Keratinocyte (primary cell): ENCODE measurements at regions not wholly inside any gene's neighbourhood (a gene's known extent, or its start where the extent isn't known, plus 50 kb on each side); places are given as distances from the start of the nearest gene placed in this dataset.

Experiments
- DNase-seq: peaks from one replicate; pipeline ENCODE4 v3.0.0-alpha.2; 2011; ENCODE audit warnings: low read depth, missing footprints, low spot score
- FAIRE-seq: peaks from 2 replicates; lab custom pipeline; 2011; peaks lifted over from hg19 to GRCh38; lab: Jason Lieb, UNC
- H2AFZ ChIP-seq: 2 replicates; pipeline ENCODE4 v1.6.0; 2012; ENCODE audit warnings: low read length, control low read depth, inconsistent platforms; ENCODE audit not compliant: control insufficient read depth
- H3K27ac ChIP-seq: 2 replicates; pipeline ENCODE4 v1.5.1; 2011; ENCODE audit warnings: low read length; ENCODE audit not compliant: control insufficient read depth, insufficient read depth
- H3K27me3 ChIP-seq: 3 replicates; pipeline ENCODE4 v1.6.0; 2011; ENCODE audit warnings: low read length; ENCODE audit not compliant: control insufficient read depth, insufficient read depth; ENCODE audit errors: extremely low read depth
- H3K36me3 ChIP-seq, 2 experiments: 2 replicates in 1 of 2; 3 replicates in 1 of 2; pipeline ENCODE4 v1.5.1; 2011; ENCODE audit warnings: low read length in 2 of 2, mild to moderate bottlenecking in 1 of 2; ENCODE audit not compliant: control insufficient read depth in 2 of 2, insufficient read depth in 2 of 2; ENCODE audit errors: extremely low read depth in 1 of 2
- H3K4me1 ChIP-seq: 3 replicates; pipeline ENCODE4 v1.5.1; 2011; ENCODE audit warnings: low read length; ENCODE audit not compliant: control insufficient read depth, insufficient read depth; ENCODE audit errors: extremely low read depth
- H3K4me2 ChIP-seq: 3 replicates; pipeline ENCODE4 v1.6.0; 2011; ENCODE audit warnings: low read depth, low read length; ENCODE audit not compliant: control insufficient read depth, insufficient read depth; ENCODE audit errors: extremely low read depth
- H3K4me3 ChIP-seq, 3 experiments: fragments of 200-600 bp in 1 of 3; sonication (generic) in 1 of 3; 2 replicates in 2 of 3; 3 replicates in 1 of 3; pipeline ENCODE4 v1.5.1; 2011 to 2016; ENCODE audit warnings: low read length in 3 of 3, mild to moderate bottlenecking in 3 of 3, control low read depth in 2 of 3, inconsistent platforms in 1 of 3, low read depth in 1 of 3, mixed read lengths in 1 of 3, mixed run types in 1 of 3, moderate library complexity in 1 of 3; ENCODE audit not compliant: control insufficient read depth in 2 of 3, insufficient read depth in 2 of 3; ENCODE audit errors: extremely low read depth in 1 of 3
- H3K79me2 ChIP-seq: 2 replicates; pipeline ENCODE4 v1.6.0; 2012; ENCODE audit warnings: low read length; ENCODE audit not compliant: control insufficient read depth, insufficient read depth
- H3K9ac ChIP-seq: 3 replicates; pipeline ENCODE4 v1.6.0; 2011; ENCODE audit warnings: low read length; ENCODE audit not compliant: control insufficient read depth, insufficient read depth; ENCODE audit errors: extremely low read depth
- H3K9me1 ChIP-seq: 3 replicates; pipeline ENCODE4 v1.6.0; 2011; ENCODE audit warnings: low read length; ENCODE audit not compliant: control insufficient read depth, insufficient read depth; ENCODE audit errors: extremely low read depth
- H3K9me3 ChIP-seq: 2 replicates; pipeline ENCODE4 v1.5.1; 2012; ENCODE audit warnings: low read depth, low read length; ENCODE audit not compliant: control insufficient read depth
- H4K20me1 ChIP-seq: 3 replicates; pipeline ENCODE4 v1.6.0; 2011; ENCODE audit warnings: low read length; ENCODE audit not compliant: control insufficient read depth, insufficient read depth; ENCODE audit errors: extremely low read depth
- CTCF ChIP-seq, 3 experiments: IDR thresholded peaks in 1 of 3; conservative IDR thresholded peaks in 1 of 3; optimal IDR thresholded peaks in 1 of 3; 2 replicates in 2 of 3; 3 replicates in 1 of 3; pipeline versions ENCODE3 to v1.5.1; 2011; ENCODE audit warnings: low read length in 3 of 3, mild to moderate bottlenecking in 3 of 3, moderate library complexity in 2 of 3, control low read depth in 1 of 3, inconsistent platforms in 1 of 3; ENCODE audit not compliant: insufficient read depth in 2 of 3; ENCODE audit errors: extremely low read depth in 1 of 3
- EZH2 ChIP-seq: IDR thresholded peaks from one replicate; pipeline ENCODE4 v1.6.1; 2012; ENCODE audit warnings: inconsistent platforms, mild to moderate bottlenecking, low read length, moderate library complexity
- dilution Hi-C: fragments of 300-500 bp; cut with MboI; formaldehyde crosslinking; loops from one replicate; pipeline ENCODE4 v1.7.0; 2020; ENCODE audit warnings: low sequenced_read_pairs; ENCODE audit not compliant: extremely low pct_ligation_motif_present
- small RNA-seq, 3 experiments: library from RNA; depleted of rRNA; stranded (forward); fragments of <200 nt; gene quantifications; one replicate each; pipeline ENCODE3, GENCODE V24; 2012; ENCODE audit warnings: low read depth in 3 of 3, low replicate concordance in 1 of 3; ENCODE audit not compliant: insufficient read length in 3 of 3

GRCh38 chr2:134203175-134203574, 50.7 kb upstream of the MGAT5 start:
- no peaks in the 10 kb centered on the region for H3K36me3 ChIP-seq
- no peak for DNase-seq
- H3K27ac ChIP-seq = no peak overlapping the region
- H3K9me1 ChIP-seq = no peaks in the 10 kb centered on the region
- H3K79me2 ChIP-seq = peaks cover 20% of the 10 kb centered on the region
- FAIRE-seq = no peak
- H3K9me3 ChIP-seq = no peaks in the 10 kb centered on the region
- dilution Hi-C loops = no loop called here
- H3K27me3 ChIP-seq = no peaks in the 10 kb centered on the region
- H3K4me1 ChIP-seq = peaks cover 7% of the 10 kb centered on the region
- H2AFZ ChIP-seq = no peak overlapping the region
- no peaks in the 10 kb centered on the region for H4K20me1 ChIP-seq
- no peak overlapping the region for H3K4me2 ChIP-seq
- H3K9ac ChIP-seq = no peak overlapping the region
- no peak for TF ChIP-seq CTCF (optimal IDR thresholded peaks at IDR 0.05 in 1 of 3, IDR thresholded peaks at IDR 0.05 in 1 of 3, conservative IDR thresholded peaks at IDR 0.05 in 1 of 3; ENCODE audit: extremely low read depth in 1 of 3, insufficient read depth in 2 of 3, low read length in 3 of 3)
- TF ChIP-seq EZH2 = no peak
- H3K4me3 ChIP-seq = no peak overlapping the region

Small RNAs in the stretch of these regions (small RNA-seq; reads per million reads assigned to genes)
- 0 to 0.75 (median 0.33) reads per million in 3 experiments for gene MIR3679
